Loucy (cell line): ENCODE measurements at regions not wholly inside any gene's neighbourhood (a gene's known extent, or its start where the extent isn't known, plus 50 kb on each side); places are given as distances from the start of the nearest gene placed in this dataset.

Experiments
- CTCF ChIP-seq: fragments of 200-600 bp; sonication (generic); conservative IDR thresholded peaks from 2 replicates; pipeline ENCODE4 v1.5.1; 2014; ENCODE audit warnings: mild to moderate bottlenecking, antibody characterized with exemption, low read length
- EZH2phosphoT487 ChIP-seq: fragments of 200-600 bp; IDR thresholded peaks from 2 replicates; pipeline ENCODE4 v1.6.1; 2018; ENCODE audit warnings: antibody characterized with exemption, mild to moderate bottlenecking, moderate library complexity, borderline replicate concordance

DNA sequence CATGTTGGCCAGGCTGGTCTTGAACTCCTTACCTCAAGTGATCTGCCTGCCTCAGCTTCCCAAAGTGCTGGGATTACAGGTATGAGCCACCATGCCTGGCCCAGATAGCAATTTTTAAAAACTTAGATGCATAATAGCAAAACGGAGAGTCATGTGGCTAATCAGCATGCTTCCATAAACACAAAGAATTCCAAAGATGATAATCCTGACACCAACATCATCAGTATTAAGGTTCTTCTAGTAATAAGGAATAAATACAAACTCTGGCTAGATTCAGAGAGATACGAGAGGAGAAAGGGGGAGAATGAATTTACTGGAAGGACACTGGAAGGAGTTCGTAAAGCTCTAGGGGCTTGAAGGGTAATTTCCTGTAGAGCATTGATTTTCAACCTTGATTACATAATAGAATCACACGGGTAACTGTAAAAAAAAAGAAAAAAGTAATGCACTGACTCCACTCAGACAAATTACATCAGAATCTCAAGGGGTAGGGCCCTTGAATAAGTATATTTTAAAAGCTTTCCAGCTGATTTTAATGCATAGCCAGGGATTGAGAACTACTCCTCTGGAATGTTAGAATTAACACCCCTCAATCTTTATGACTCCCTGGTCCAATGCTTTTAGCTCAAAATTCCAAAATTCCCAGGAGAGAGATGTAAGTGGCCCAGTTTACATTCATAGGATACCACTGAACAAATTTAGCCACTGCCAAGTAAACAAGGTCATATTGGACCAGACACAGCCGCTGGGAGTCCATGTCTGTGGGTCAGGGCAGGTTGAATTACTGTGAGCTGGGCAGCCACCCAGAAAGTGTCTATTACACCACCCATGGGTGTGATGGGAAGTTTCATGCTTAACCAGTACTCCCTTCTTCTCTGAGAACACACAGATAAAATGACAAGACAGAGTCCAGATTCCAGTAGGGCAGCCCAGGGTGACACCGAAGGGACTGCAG is 243.9 kb downstream of the TBL1XR1 start:
- TF ChIP-seq CTCF, result no peak
- TF ChIP-seq EZH2phosphoT487, result no peak
